MV-4-11 (cell line): ENCODE measurements at regions not wholly inside any gene's neighbourhood (a gene's known extent, or its start where the extent isn't known, plus 50 kb on each side); places are given as distances from the start of the nearest gene placed in this dataset.
A peak's percentile ranks its signal among the peaks of the same experiment; 100 is the strongest.

Experiments
- DNase-seq: peaks from one replicate; lab custom pipeline; 2025; lab: John Stamatoyannopoulos, UW

- DNase-seq, result no peak
Measured at GRCh38 chr16:65956100-65956499, 410.4 kb upstream of the CDH5 start.

- no peak for DNase-seq
Measured at GRCh38 chr16:65954446-65954845, 412.0 kb upstream of the CDH5 start.

GRCh38 chr16:65950211-65950610 is 416.3 kb upstream of the CDH5 start:
- no peak for DNase-seq

- DNase-seq, result no peak
Measured at GRCh38 chr16:65948361-65948760, 418.1 kb upstream of the CDH5 start.

- DNase-seq, result no peak
Measured at GRCh38 chr16:65947951-65948350, 418.5 kb upstream of the CDH5 start.

GRCh38 chr16:65945493-65945892 is 421.0 kb upstream of the CDH5 start:
- no peak for DNase-seq

GRCh38 chr16:65944361-65944760 is 422.1 kb upstream of the CDH5 start:
- DNase-seq, result no peak

- no peak for DNase-seq
Measured at GRCh38 chr16:65940711-65941110, 425.8 kb upstream of the CDH5 start.

GRCh38 chr16:65938083-65938482 is 428.4 kb upstream of the CDH5 start:
- no peak for DNase-seq

- no peak for DNase-seq
Measured at GRCh38 chr16:65937455-65937854, 429.0 kb upstream of the CDH5 start.

- no peak for DNase-seq
Measured at GRCh38 chr16:65936096-65936495, 430.4 kb upstream of the CDH5 start.

- DNase-seq, result no peak
Measured at GRCh38 chr16:65934443-65934842, 432.0 kb upstream of the CDH5 start.

- no peak for DNase-seq
Measured at GRCh38 chr16:65933703-65934102, 432.8 kb upstream of the CDH5 start.

GRCh38 chr16:65932350-65933072 is 434.0 kb upstream of the CDH5 start:
- no peak for DNase-seq

- no peak for DNase-seq
Measured at GRCh38 chr16:65922923-65923322, 443.6 kb upstream of the CDH5 start.

- DNase-seq, result no peak
Measured at GRCh38 chr16:65919986-65920376, 446.5 kb upstream of the CDH5 start.

- no peak for DNase-seq
Measured at GRCh38 chr16:65919145-65919985, 447.1 kb upstream of the CDH5 start.

GRCh38 chr16:65917466-65917865 is 449.0 kb upstream of the CDH5 start:
- no peak for DNase-seq

GRCh38 chr16:65916995-65917394 is 449.5 kb upstream of the CDH5 start:
- no peak for DNase-seq

- no peak for DNase-seq
Measured at GRCh38 chr16:65910291-65910690, 456.2 kb upstream of the CDH5 start.

- peak; percentile 53 for DNase-seq
Measured at GRCh38 chr16:65909310-65910050, 457.0 kb upstream of the CDH5 start.

- DNase-seq, result no peak
Measured at GRCh38 chr16:65908568-65908967, 457.9 kb upstream of the CDH5 start.

GRCh38 chr16:65905331-65905730 is 461.2 kb upstream of the CDH5 start:
- no peak for DNase-seq
